H9 (cell line): ENCODE measurements at regions not wholly inside any gene's neighbourhood (a gene's known extent, or its start where the extent isn't known, plus 50 kb on each side); places are given as distances from the start of the nearest gene placed in this dataset.
A peak's percentile ranks its signal among the peaks of the same experiment; 100 is the strongest.

Experiments used
- DNase-seq: peaks from one replicate; pipeline ENCODE4 v3.0.0-alpha.2; 2017
- H2AFZ ChIP-seq: one replicate; pipeline ENCODE4 v1.6.1; 2013; ENCODE audit warnings: mild to moderate bottlenecking, low read length, control low read depth, moderate library complexity
- H2AK5ac ChIP-seq: 2 replicates; pipeline ENCODE4 v1.6.1; 2013; ENCODE audit warnings: low read length, control low read depth, mixed read lengths; ENCODE audit not compliant: insufficient read length
- H2BK120ac ChIP-seq: one replicate; pipeline ENCODE4 v1.6.1; 2013; ENCODE audit warnings: low read depth, mild to moderate bottlenecking, low read length, control low read depth, inconsistent platforms; ENCODE audit not compliant: poor library complexity, severe bottlenecking
- H2BK12ac ChIP-seq: 2 replicates; pipeline ENCODE4 v1.6.1; 2013; ENCODE audit warnings: low read length, control low read depth, mixed read lengths, low read depth; ENCODE audit not compliant: insufficient read length
- H2BK15ac ChIP-seq: 2 replicates; pipeline ENCODE4 v1.6.1; 2013; ENCODE audit warnings: low read depth, low read length, control low read depth
- H2BK20ac ChIP-seq: one replicate; pipeline ENCODE4 v1.6.1; 2013; ENCODE audit warnings: low read depth, mild to moderate bottlenecking, low read length, control low read depth, inconsistent platforms; ENCODE audit not compliant: poor library complexity, severe bottlenecking
- H2BK5ac ChIP-seq: 2 replicates; pipeline ENCODE4 v1.6.1; 2013; ENCODE audit warnings: low read length, control low read depth, mixed read lengths; ENCODE audit not compliant: insufficient read length
- H3K14ac ChIP-seq: 2 replicates; pipeline ENCODE4 v1.6.1; 2013; ENCODE audit warnings: low read length, control low read depth; ENCODE audit not compliant: insufficient read depth
- H3K18ac ChIP-seq: 2 replicates; pipeline ENCODE4 v1.6.1; 2013; ENCODE audit warnings: low read depth, mild to moderate bottlenecking, mixed read lengths, low read length, control low read depth; ENCODE audit not compliant: insufficient read length
- H3K23ac ChIP-seq: 2 replicates; pipeline ENCODE4 v1.6.1; 2013; ENCODE audit warnings: low read length, control low read depth, mixed read lengths, low read depth; ENCODE audit not compliant: insufficient read length
- H3K23me2 ChIP-seq: 2 replicates; pipeline ENCODE4 v1.6.1; 2013; ENCODE audit warnings: low read depth, mild to moderate bottlenecking, mixed read lengths, low read length, control low read depth; ENCODE audit not compliant: insufficient read length, poor library complexity, severe bottlenecking
- H3K27ac ChIP-seq: 2 replicates; pipeline ENCODE4 v1.5.1; 2013; ENCODE audit warnings: low read length, control low read depth, mixed read lengths, low read depth; ENCODE audit not compliant: insufficient read length
- H3K27me3 ChIP-seq: 2 replicates; pipeline ENCODE4 v1.6.1; 2013; ENCODE audit warnings: low read length, control low read depth, inconsistent platforms; ENCODE audit not compliant: insufficient read depth
- H3K4ac ChIP-seq: 2 replicates; pipeline ENCODE4 v1.6.1; 2013; ENCODE audit warnings: low read depth, mild to moderate bottlenecking, control low read depth, inconsistent platforms, low read length, moderate library complexity
- H3K4me1 ChIP-seq: 2 replicates; pipeline ENCODE4 v1.6.1; 2013; ENCODE audit warnings: low read length, control low read depth, inconsistent platforms; ENCODE audit not compliant: insufficient read depth
- H3K4me2 ChIP-seq: 2 replicates; pipeline ENCODE4 v1.6.1; 2013; ENCODE audit warnings: low read length, control low read depth, mixed read lengths; ENCODE audit not compliant: insufficient read length, insufficient read depth
- H3K56ac ChIP-seq: 2 replicates; pipeline ENCODE4 v1.6.1; 2013; ENCODE audit warnings: low read depth, mild to moderate bottlenecking, mixed read lengths, low read length, control low read depth; ENCODE audit not compliant: insufficient read length
- H3K79me1 ChIP-seq: 2 replicates; pipeline ENCODE4 v1.6.1; 2013; ENCODE audit warnings: low read depth, mild to moderate bottlenecking, moderate library complexity, low read length, control low read depth, inconsistent platforms; ENCODE audit not compliant: insufficient read depth, poor library complexity, severe bottlenecking
- H3K79me2 ChIP-seq: 2 replicates; pipeline ENCODE4 v1.6.1; 2013; ENCODE audit warnings: low read length, control low read depth, inconsistent platforms; ENCODE audit not compliant: insufficient read depth
- H3K9ac ChIP-seq: 2 replicates; pipeline ENCODE4 v1.6.1; 2013; ENCODE audit warnings: low read length, control low read depth, mixed read lengths; ENCODE audit not compliant: insufficient read length; ENCODE audit errors: extremely low read depth
- H3K9me3 ChIP-seq: one replicate; pipeline ENCODE4 v1.6.1; 2013; ENCODE audit warnings: low read depth, low read length, inconsistent platforms; ENCODE audit not compliant: control insufficient read depth
- H3T11ph ChIP-seq: one replicate; pipeline ENCODE4 v1.6.1; 2013; ENCODE audit warnings: mild to moderate bottlenecking, low read length, control low read depth, inconsistent platforms
- H4K20me1 ChIP-seq: one replicate; pipeline ENCODE4 v1.6.1; 2013; ENCODE audit not compliant: control insufficient read depth, insufficient read length, insufficient read depth
- H4K5ac ChIP-seq: 2 replicates; pipeline ENCODE4 v1.6.1; 2013; ENCODE audit warnings: low read depth, mild to moderate bottlenecking, mixed read lengths, low read length, control low read depth; ENCODE audit not compliant: insufficient read length
- H4K8ac ChIP-seq: replicated peaks from 2 replicates; pipeline ENCODE4 v1.6.1; 2013; ENCODE audit warnings: low read length, control low read depth, mixed read lengths, low read depth; ENCODE audit not compliant: insufficient read length
- H4K91ac ChIP-seq: 2 replicates; pipeline ENCODE4 v1.6.1; 2013; ENCODE audit warnings: low read depth, mild to moderate bottlenecking, moderate library complexity, mixed read lengths, low read length, control low read depth; ENCODE audit not compliant: insufficient read length
- H3K27ac Mint-ChIP-seq, 3 experiments: 2 replicates in 2 of 3; 3 replicates in 1 of 3; pipeline ENCODE4 v1.8.0; 2020 to 2021; ENCODE audit warnings: mixed read lengths in 3 of 3, mild to moderate bottlenecking in 1 of 3, moderate library complexity in 1 of 3
- H3K27me3 Mint-ChIP-seq: 2 replicates; pipeline ENCODE4 v1.8.0; 2021; ENCODE audit warnings: low read depth, mild to moderate bottlenecking, moderate library complexity, mixed read lengths
- H3K36me3 Mint-ChIP-seq, 3 experiments: 2 replicates in 2 of 3; 3 replicates in 1 of 3; pipeline ENCODE4 v1.8.0; 2020 to 2021; ENCODE audit warnings: low read depth in 3 of 3, mixed read lengths in 3 of 3; ENCODE audit not compliant: insufficient read depth in 1 of 3
- H3K4me1 Mint-ChIP-seq, 2 experiments: 2 replicates each; pipeline ENCODE4 v1.8.0; 2020; ENCODE audit warnings: mixed read lengths in 2 of 2
- H3K4me3 Mint-ChIP-seq, 2 experiments: 2 replicates in 1 of 2; 3 replicates in 1 of 2; pipeline ENCODE4 v1.8.0; 2020 to 2021; ENCODE audit warnings: mild to moderate bottlenecking in 2 of 2, mixed read lengths in 2 of 2, moderate library complexity in 1 of 2
- H3K9me3 Mint-ChIP-seq, 2 experiments: 2 replicates in 1 of 2; 3 replicates in 1 of 2; pipeline ENCODE4 v1.8.0; 2020; ENCODE audit warnings: mild to moderate bottlenecking in 2 of 2, mixed read lengths in 2 of 2, moderate library complexity in 1 of 2
- WGBS: extraction: QIAGEN DNeasy Blood & Tissue Kit; methylation state at CpG from one replicate; pipeline ENCODE4 v1.1.7; 2013; ENCODE audit warnings: missing lambda C conversion rate, low lambda C conversion rate, mixed read lengths; ENCODE audit not compliant: insufficient read length; ENCODE audit errors: extremely low coverage; 5-methylcytosine and 5-hydroxymethylcytosine counted together
- TF ChIP-seq, protein P1 (sequence below): fragments of 200-600 bp; sonication (generic); conservative IDR thresholded peaks from 3 replicates; pipeline ENCODE4 v1.8.0; 2021; ENCODE audit warnings: antibody characterized with exemption, mild to moderate bottlenecking

DNA sequence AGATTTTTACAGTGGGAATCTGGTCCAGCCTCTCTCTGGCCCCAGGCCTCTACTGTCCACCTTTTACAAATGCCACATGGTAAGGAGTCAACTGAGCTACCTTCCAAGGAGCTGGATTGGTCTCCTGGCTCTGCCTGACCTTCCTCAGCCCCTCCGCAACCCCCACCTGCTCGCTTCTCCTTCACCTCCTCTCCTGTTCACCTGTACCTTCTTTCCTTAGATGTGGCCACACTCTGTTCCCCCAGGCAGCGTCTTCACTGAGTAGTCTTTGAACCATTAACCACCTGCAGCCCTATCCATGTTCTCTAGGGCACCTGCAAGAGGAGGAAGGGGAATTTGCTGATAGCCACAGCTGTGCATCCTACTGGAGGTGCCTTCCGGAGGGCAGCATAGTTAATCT, 55.3 kb upstream of the DDR1 start:
- H3K79me2 ChIP-seq: no peaks in the 10 kb centered on the region
- peak overlapping the region; percentile 72 for H4K91ac ChIP-seq
- H3K4me1 ChIP-seq: no peaks in the 10 kb centered on the region
- no peaks in the 10 kb centered on the region for H3K27me3 Mint-ChIP-seq
- H3K27me3 ChIP-seq: no peaks in the 10 kb centered on the region
- peaks cover 28 to 29% of the 10 kb centered on the region in 2 experiments for H3K4me1 Mint-ChIP-seq
- no peak overlapping the region for H2BK5ac ChIP-seq
- H3K23ac ChIP-seq: no peak overlapping the region
- no peaks in the 10 kb centered on the region for H4K20me1 ChIP-seq
- no peaks in the 10 kb centered on the region for H3K79me1 ChIP-seq
- no peak overlapping the region for H2AFZ ChIP-seq
- H3K4me2 ChIP-seq: no peak overlapping the region
- TF ChIP-seq, protein P1, sequence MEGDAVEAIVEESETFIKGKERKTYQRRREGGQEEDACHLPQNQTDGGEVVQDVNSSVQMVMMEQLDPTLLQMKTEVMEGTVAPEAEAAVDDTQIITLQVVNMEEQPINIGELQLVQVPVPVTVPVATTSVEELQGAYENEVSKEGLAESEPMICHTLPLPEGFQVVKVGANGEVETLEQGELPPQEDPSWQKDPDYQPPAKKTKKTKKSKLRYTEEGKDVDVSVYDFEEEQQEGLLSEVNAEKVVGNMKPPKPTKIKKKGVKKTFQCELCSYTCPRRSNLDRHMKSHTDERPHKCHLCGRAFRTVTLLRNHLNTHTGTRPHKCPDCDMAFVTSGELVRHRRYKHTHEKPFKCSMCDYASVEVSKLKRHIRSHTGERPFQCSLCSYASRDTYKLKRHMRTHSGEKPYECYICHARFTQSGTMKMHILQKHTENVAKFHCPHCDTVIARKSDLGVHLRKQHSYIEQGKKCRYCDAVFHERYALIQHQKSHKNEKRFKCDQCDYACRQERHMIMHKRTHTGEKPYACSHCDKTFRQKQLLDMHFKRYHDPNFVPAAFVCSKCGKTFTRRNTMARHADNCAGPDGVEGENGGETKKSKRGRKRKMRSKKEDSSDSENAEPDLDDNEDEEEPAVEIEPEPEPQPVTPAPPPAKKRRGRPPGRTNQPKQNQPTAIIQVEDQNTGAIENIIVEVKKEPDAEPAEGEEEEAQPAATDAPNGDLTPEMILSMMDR: no peak
- H2BK15ac ChIP-seq: no peak overlapping the region
- no peak overlapping the region for H3K4me3 Mint-ChIP-seq
- H3K9me3 ChIP-seq: no peaks in the 10 kb centered on the region
- no peaks in the 10 kb centered on the region for H3K23me2 ChIP-seq
- no peak overlapping the region for H4K8ac ChIP-seq
- H3T11ph ChIP-seq: no peak overlapping the region
- no peak overlapping the region for H2BK20ac ChIP-seq
- H3K27ac ChIP-seq: no peak overlapping the region
- no peak overlapping the region for H3K9ac ChIP-seq
- H3K56ac ChIP-seq: no peak overlapping the region
- 0 out of 2 replicates have a peak overlapping the region, but pooled peaks have one; percentile 11 for H3K14ac ChIP-seq
- H3K27ac Mint-ChIP-seq: peak overlapping the region; percentile 35 to 91 (median 68); a peak in 5 of 7 replicates
- no peak overlapping the region for H3K18ac ChIP-seq
- H2AK5ac ChIP-seq: peak overlapping the region; percentile 41
- WGBS: no CpG with 5 or more reads among the region's 4 CpGs
- no peaks in the 10 kb centered on the region for H3K9me3 Mint-ChIP-seq
- H4K5ac ChIP-seq: no peak overlapping the region
- H3K4ac ChIP-seq: no peak overlapping the region
- no peak overlapping the region for H2BK120ac ChIP-seq
- no peaks in the 10 kb centered on the region; a peak in 1 of 7 replicates for H3K36me3 Mint-ChIP-seq
- H2BK12ac ChIP-seq: peak overlapping the region; percentile 95
- no peak for DNase-seq
